ENCODE measurements at regions not wholly inside any gene's neighbourhood (a gene's known extent, or its start where the extent isn't known, plus 50 kb on each side); places are given as distances from the start of the nearest gene placed in this dataset.

DNA sequence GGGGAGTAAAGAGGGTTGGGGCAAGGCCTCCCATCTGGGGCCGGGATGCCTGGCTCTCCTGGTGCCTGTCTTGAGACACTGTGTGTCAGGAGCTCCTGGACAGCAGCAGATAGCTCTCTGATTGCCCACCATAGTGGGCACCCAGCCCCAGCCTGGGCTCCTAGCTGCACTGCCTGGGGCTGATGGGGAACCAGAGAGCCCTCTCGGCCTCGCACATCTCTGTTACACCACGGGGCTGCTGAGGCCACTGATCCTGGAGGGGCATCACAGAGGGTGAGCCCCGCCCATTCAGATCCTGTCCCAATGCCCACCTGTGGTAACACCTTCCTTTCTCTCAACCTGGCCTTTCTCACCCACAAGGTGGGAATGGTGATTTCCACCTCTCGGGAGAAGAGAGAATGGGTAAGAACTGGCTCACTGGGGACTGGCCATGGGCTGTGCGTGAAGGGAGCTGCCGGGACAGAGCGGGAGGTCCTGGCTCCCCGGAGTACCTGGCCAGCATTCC, 135.9 kb downstream of the URI1 start:
- Histone ChIP-seq H3K36me3 (no peaks in the 10 kb centered on the region), H3K27ac (no peak overlapping the region), H3K4me1 (no peaks in the 10 kb centered on the region), H3K9me3 (no peaks in the 10 kb centered on the region), H3K27me3 (peaks cover 0 to 9% (median 8%) of the 10 kb centered on the region in 3 donors), H3K4me3 (no peak overlapping the region)
- intact Hi-C loops (cut with DNase I; ENCODE audit: low total_unique reads): no loop called here
- in situ Hi-C loops (cut with MboI; ENCODE audit: low sequenced_read_pairs in 4 of 4): no loop called here
- no peak for TF ChIP-seq POLR2A (IDR thresholded peaks at IDR 0.05)
- TF ChIP-seq, protein P1, sequence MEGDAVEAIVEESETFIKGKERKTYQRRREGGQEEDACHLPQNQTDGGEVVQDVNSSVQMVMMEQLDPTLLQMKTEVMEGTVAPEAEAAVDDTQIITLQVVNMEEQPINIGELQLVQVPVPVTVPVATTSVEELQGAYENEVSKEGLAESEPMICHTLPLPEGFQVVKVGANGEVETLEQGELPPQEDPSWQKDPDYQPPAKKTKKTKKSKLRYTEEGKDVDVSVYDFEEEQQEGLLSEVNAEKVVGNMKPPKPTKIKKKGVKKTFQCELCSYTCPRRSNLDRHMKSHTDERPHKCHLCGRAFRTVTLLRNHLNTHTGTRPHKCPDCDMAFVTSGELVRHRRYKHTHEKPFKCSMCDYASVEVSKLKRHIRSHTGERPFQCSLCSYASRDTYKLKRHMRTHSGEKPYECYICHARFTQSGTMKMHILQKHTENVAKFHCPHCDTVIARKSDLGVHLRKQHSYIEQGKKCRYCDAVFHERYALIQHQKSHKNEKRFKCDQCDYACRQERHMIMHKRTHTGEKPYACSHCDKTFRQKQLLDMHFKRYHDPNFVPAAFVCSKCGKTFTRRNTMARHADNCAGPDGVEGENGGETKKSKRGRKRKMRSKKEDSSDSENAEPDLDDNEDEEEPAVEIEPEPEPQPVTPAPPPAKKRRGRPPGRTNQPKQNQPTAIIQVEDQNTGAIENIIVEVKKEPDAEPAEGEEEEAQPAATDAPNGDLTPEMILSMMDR (IDR thresholded peaks at IDR 0.05 in 4 of 5, conservative IDR thresholded peaks at IDR 0.05 in 1 of 5): no peak
- DNase-seq (no peak), ATAC-seq (no peak)

DNA sequence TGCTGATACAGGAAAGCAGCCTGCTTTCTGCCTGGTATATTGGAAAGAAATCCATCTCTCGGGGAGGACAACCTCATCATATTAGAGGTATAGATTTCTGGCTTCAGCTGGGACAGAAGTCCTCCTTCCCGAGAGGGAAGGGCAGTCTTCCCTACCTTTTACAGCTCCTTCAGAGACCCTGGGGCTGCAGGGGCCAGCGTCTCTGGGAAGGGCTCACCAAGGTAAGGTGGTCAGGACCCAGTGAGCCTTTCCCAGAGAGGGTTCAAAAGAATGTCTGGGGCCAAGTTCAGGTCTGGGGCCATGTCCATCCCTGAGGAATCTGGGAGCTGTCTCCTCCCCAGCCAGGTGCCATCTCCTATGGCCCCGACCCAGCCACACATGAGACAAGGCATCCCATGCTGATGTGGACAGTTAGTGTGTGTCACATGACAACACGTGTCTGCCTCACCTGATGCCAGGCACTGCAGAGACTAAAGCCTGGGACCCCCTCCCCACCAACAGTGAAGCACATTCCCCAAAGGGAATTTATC, 136.4 kb downstream of the URI1 start:
- in situ Hi-C loops (cut with MboI; ENCODE audit: low sequenced_read_pairs in 4 of 4) (no loop called here), intact Hi-C loops (cut with DNase I; ENCODE audit: low total_unique reads) (no loop called here)
- H3K4me3 ChIP-seq: no peak overlapping the region
- peaks cover 0 to 9% (median 8%) of the 10 kb centered on the region in 3 donors for H3K27me3 ChIP-seq
- H3K27ac ChIP-seq: no peak overlapping the region
- DNase-seq: no peak
- H3K4me1 ChIP-seq: no peaks in the 10 kb centered on the region
- ATAC-seq: no peak
- no peaks in the 10 kb centered on the region for H3K36me3 ChIP-seq
- no peak for TF ChIP-seq POLR2A (IDR thresholded peaks at IDR 0.05)
- TF ChIP-seq, protein P1 (IDR thresholded peaks at IDR 0.05 in 4 of 5, conservative IDR thresholded peaks at IDR 0.05 in 1 of 5): no peak
- H3K9me3 ChIP-seq: no peaks in the 10 kb centered on the region

DNA sequence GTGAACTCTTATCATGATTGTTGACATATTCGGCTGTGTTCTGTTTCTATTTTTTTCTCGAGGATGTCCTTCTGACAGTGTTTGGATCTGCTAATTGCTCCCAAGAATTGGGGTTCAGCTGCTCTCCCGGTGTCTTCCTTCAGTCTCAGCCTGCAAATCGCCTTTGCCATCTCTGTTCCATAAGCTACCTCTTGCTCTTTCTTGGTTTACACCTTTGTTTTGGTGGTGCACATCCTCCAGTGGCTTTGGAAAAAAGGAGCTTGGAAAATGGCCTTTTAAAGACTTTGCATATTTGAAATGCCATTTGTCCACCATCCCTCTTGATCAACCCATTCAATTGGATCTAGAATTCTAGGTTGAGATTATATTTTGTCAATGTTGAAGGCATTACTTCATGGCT, 137.2 kb downstream of the URI1 start:
- Histone ChIP-seq H3K27ac (no peak overlapping the region), H3K9me3 (no peaks in the 10 kb centered on the region), H3K4me3 (no peak overlapping the region), H3K4me1 (no peaks in the 10 kb centered on the region), H3K36me3 (no peaks in the 10 kb centered on the region), H3K27me3 (peaks cover 0 to 9% (median 8%) of the 10 kb centered on the region in 3 donors)
- ATAC-seq: no peak
- no peak for DNase-seq
- in situ Hi-C loops (cut with MboI; ENCODE audit: low sequenced_read_pairs in 4 of 4) (no loop called here), intact Hi-C loops (cut with DNase I; ENCODE audit: low total_unique reads) (no loop called here)
- TF ChIP-seq, protein P1 (IDR thresholded peaks at IDR 0.05 in 4 of 5, conservative IDR thresholded peaks at IDR 0.05 in 1 of 5): no peak
- TF ChIP-seq POLR2A (IDR thresholded peaks at IDR 0.05): no peak

DNA sequence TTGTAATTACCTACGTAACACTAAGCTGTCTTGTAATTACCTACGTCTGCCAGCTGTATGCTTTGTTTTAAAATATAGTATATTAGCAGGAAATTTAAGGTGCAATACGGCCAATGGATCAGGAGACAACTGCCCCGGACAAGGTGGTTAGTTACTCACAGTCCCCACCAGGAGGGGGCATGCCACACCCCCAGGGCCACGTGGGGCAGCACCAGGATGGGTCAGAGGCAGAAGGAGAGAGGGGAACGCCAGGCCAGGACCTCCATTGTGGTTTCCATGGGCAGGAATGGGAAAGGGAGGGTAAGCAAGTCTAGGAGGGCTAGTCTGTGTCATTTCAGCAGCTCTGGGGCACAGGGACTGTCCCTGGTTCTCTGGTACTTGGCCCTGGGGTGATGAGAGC, 140.1 kb downstream of the URI1 start:
- Histone ChIP-seq H3K27ac (no peak overlapping the region), H3K4me1 (no peaks in the 10 kb centered on the region), H3K4me3 (no peak overlapping the region), H3K36me3 (no peaks in the 10 kb centered on the region), H3K9me3 (no peaks in the 10 kb centered on the region), H3K27me3 (peaks cover 0 to 2% (median 0%) of the 10 kb centered on the region in 3 donors)
- TF ChIP-seq POLR2A (IDR thresholded peaks at IDR 0.05): no peak
- TF ChIP-seq, protein P1 (IDR thresholded peaks at IDR 0.05 in 4 of 5, conservative IDR thresholded peaks at IDR 0.05 in 1 of 5): no peak
- intact Hi-C loops (cut with DNase I; ENCODE audit: low total_unique reads) (no loop called here), in situ Hi-C loops (cut with MboI; ENCODE audit: low sequenced_read_pairs in 4 of 4) (no loop called here)
- no peak for DNase-seq
- ATAC-seq: no peak

DNA sequence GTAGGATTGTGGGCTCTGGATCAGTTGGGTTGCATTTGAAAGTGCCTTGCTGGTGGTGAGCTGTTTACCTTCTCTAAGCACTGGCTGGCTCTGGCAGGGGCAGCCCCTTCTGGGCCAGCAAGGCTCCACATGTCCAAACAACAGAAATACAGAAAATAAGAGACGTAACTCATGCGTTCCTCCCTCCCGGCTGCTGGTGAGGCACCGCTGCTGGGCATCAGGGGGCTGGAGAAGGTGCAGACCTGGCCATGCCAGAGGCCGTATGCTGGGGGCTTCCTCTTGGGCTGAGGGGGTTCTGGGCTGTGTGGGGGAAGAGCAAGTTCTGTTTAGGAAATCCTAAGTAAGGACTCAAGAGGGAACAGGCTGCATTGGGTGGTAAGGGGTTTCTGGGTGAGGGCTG, 140.6 kb downstream of the URI1 start:
- TF ChIP-seq, protein P1 (IDR thresholded peaks at IDR 0.05 in 4 of 5, conservative IDR thresholded peaks at IDR 0.05 in 1 of 5): no peak
- TF ChIP-seq POLR2A (IDR thresholded peaks at IDR 0.05): no peak
- ATAC-seq (no peak), DNase-seq (no peak)
- Histone ChIP-seq H3K36me3 (no peaks in the 10 kb centered on the region), H3K9me3 (no peaks in the 10 kb centered on the region), H3K27ac (no peak overlapping the region), H3K27me3 (peaks cover 0 to 2% (median 0%) of the 10 kb centered on the region in 3 donors), H3K4me3 (no peak overlapping the region), H3K4me1 (no peaks in the 10 kb centered on the region)
- intact Hi-C loops (cut with DNase I; ENCODE audit: low total_unique reads) (no loop called here), in situ Hi-C loops (cut with MboI; ENCODE audit: low sequenced_read_pairs in 4 of 4) (no loop called here)

All from gastrocnemius medialis (tissue), 4 donors.